ENCODE measurements at regions not wholly inside any gene's neighbourhood (a gene's known extent, or its start where the extent isn't known, plus 50 kb on each side); places are given as distances from the start of the nearest gene placed in this dataset.

DNA sequence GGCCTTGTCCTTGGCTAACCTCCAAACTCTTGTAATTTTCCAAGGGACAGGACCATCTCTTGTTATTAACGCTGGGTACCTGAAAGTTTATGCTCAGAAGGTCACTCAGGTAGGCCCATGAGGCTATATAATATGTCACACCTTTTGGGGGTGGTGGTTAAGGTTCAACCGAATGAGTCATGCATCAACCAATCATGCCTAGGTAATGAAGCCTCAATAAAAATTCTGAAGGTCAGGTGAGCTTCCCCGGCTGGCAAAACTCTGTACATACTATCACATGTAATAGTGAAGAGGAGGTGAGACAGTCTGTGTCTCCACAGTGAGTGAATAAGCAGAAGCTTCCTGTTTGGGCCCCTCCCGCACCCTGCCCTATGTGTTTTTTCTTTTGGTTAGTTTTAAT, 424.9 kb downstream of the PCDH17 start:
- no peak for DNase-seq

- DNase-seq = no peak
Observed at GRCh38 chr13:58059624-58060023, 428.1 kb downstream of the PCDH17 start.

DNA sequence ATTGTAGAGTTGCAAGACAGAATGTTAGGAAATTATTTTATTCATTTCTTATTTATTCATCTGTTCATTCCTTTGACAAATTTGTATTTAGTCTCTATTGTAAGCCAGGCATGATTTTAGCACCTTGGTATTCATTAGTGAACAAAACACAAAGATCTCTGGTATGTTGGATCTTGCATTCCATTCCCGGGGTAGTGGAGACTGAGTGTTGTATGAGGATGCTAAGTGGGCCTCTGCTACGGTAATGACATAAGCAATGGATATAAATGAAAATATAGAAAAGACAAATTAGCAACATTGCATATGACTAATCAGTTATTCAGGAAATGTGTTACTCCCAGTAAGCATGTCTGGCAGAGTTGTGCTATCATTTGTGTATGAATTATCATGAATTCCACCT, 449.3 kb downstream of the PCDH17 start:
- DNase-seq = no peak

GRCh38 chr13:58081301-58081820, 449.8 kb downstream of the PCDH17 start:
- DNase-seq = no peak

GRCh38 chr13:58083064-58083463, 451.5 kb downstream of the PCDH17 start:
- DNase-seq = no peak

DNA sequence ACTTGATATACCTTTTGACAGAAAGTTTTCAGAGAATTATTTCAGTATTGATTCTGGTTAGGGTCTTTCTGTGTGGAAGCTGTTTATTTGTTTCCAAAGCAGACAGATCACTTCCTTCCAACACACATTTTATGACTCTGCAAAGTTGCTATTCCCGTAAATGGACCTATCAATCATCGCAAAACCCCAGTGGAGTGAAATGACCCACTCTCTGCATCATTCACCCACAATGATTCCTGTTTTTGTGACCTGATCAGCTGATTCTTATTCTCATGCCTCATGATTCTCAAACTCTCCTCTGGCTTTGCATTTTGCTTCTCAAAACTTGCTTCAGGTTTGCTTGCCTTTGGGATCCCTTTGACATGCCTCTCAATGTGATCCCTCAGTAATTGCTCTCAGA, 453.7 kb downstream of the PCDH17 start:
- DNase-seq = peak; percentile 36

DNA sequence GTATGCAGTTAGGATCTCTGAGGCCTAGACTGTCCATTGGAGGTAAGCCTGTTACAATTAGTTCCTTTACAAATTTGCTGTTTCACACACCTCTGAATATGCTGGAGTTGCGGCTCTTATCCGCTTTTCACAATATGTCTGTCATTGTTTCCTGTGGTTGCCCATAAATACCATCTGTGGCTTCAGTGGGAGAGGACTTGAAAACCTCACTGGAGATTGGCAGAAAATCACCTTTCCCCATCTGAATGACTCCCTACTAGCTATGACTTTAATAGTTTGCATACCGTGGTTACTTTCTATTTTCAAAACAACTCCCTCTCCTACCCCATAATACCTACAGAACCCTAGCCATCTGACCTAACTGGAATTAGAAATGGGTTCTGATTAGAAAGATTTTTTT, 454.3 kb downstream of the PCDH17 start:
- peak; percentile 83 for DNase-seq

DNA sequence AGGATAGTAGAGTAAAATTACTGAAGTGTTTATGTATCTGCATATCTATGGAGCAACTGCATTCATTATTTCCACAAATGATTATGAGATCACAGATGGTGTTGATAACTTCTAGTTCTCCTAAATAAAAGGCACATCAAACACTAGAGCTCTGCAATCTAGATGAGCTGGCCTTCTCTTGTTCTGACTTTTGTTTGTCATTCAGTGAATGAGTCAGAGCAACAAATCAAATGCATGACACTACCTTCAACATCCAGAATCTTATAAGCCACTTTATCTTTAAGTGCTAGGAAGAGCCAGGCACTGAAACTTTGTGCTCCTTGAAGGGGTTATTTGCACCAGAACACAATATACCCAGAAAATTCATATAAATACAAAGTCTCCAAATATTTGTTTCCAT, 456.0 kb downstream of the PCDH17 start:
- DNase-seq = peak; percentile 5

DNA sequence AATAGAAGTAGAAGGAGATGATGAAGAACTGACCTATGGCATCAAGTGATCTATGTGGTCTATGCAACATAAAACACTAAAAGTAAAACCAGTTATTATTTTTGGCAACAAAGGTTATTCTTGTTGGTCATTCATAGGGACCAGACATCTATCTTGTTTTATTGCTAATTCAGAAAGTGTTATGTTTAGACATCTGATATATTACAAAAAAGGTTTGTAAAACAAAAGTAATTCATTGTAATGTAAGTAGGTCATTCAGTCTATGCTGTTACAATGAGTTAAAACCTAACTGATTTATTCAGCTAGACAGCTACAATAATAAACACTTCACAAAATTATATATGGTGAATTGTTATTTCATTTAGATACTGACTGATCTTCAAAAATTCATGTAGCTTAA, 461.9 kb downstream of the PCDH17 start:
- DNase-seq = no peak

DNA sequence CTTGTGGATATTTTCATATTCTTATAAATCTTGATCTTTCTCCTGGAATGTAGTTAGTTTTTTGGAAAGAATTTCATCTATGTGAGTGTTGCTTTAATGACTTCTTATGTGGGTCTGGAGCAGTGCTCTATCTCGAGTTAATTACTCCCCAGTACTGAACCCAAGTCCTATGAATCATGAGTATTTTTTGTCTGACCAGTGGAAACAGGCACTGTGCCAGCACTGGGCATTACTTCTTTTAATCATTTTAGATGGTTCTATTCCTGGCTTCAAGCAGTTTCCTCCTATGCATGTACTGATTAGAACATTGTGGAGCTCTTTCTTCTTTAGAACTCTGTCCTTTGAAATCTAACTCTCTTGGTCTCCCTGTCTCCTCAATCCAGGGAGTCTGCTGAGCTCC, 466.3 kb downstream of the PCDH17 start:
- no peak for DNase-seq

- DNase-seq = no peak
Observed at GRCh38 chr13:58119351-58119750, 487.8 kb downstream of the PCDH17 start.

GRCh38 chr13:58119804-58120203, 488.3 kb downstream of the PCDH17 start:
- no peak for DNase-seq

DNA sequence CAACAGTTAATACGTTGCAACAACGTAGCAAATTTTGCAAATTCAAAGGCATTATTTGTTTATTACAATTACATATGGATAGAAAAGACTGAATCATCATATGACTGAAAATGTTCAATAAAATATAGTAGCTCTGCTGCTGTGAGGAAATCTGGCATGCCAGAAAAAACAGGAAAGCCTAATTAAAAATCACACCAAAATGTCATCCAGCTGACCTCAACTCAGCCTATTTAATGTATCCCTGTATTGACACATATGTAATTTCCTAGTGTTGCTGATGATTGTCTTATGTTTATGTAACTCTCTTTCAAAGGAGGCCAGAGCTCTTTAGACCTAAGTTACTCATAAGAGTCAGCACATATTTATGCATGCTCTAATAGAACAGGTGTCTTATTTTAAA, 495.0 kb downstream of the PCDH17 start:
- DNase-seq = no peak

- DNase-seq = no peak
Observed at GRCh38 chr13:58134012-58134411, 502.5 kb downstream of the PCDH17 start.

GRCh38 chr13:58134525-58134924, 503.0 kb downstream of the PCDH17 start:
- no peak for DNase-seq

DNA sequence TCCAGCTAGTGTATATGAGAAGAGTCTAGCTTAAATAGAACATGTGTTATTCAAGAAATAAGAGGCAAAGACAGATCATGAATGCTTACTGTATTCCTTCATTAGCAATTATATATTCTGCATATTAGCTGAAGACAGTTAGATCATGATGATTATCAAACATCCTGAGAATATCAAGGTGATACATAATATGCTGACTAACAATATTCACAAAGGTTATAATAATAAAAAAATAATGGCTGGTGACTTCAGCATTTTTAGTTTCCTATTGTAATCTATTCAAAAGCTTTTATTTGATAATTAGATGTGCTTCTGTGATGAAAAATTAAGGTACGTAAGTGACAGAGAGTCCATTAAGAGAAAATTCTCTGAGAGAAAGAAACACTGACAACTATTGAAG, 511.4 kb downstream of the PCDH17 start:
- DNase-seq = no peak

GRCh38 chr13:58144616-58145015, 513.1 kb downstream of the PCDH17 start:
- DNase-seq = no peak

DNA sequence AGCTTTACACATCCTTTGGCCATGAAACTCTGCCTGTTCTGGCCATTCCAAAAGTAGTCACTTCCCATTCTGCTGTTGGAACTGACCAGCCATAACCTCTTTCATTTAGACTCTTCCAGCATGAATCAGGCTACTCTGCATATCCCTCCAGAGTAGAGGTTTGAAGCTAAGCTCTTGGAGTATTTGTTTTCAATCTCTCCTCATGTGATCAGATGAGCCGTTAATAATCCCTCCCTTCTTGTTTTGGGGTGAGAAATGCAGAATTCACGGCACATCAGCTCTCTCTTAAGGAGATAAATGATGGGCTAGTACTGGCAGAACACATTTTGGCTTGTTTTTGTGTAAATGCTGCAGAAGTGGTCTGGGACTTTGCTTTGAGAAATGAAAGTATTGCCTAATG, 519.9 kb downstream of the PCDH17 start:
- DNase-seq = no peak

- DNase-seq = no peak
Observed at GRCh38 chr13:58160980-58161379, 529.4 kb downstream of the PCDH17 start.

GRCh38 chr13:58165617-58166016, 534.1 kb downstream of the PCDH17 start:
- no peak for DNase-seq

- no peak for DNase-seq
Observed at GRCh38 chr13:58181111-58181510, 549.6 kb downstream of the PCDH17 start.

- DNase-seq = no peak
Observed at GRCh38 chr13:58187881-58188280, 556.3 kb downstream of the PCDH17 start.

DNA sequence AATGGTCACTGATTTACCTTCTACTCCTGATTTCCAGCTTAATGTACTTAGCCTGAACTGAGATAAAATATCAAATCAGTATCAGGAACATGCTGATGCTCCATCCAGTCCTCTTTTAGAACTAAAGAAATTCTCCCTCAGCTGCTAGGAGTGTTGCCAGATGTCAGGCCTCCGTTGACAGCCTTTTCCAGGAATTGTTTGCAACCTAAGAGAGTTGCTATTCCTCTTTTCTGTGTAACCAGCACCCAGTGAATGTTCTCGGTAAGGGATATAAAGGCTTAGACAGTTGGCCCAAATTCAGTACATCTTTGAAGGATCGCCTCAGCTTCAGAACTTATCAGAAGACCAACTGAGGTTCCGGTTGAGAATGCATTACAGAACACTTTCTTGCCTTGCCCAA, 559.0 kb downstream of the PCDH17 start:
- no peak for DNase-seq

GRCh38 chr13:58191754-58192153, 560.2 kb downstream of the PCDH17 start:
- DNase-seq = no peak

- DNase-seq = no peak
Observed at GRCh38 chr13:58202099-58202498, 570.6 kb downstream of the PCDH17 start.

DNA sequence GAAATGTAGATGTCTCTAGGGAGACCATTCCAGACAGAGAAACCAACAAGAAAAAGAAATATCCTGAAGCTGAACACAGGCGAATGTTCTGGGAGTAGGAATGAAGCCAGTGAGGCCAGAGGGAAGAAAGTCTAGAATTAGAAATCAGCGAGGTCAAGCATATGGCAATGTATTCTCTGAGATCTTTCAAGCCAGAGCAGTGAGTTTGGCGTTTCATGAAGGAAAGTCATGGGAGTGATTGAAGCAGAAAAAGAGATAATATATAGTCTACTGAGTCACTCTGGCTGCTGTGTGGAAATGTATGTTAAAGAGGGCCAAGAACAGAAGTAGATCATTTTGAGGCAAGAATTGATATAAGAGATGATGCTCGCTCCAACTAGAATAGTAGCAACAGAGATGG, 576.0 kb downstream of the PCDH17 start:
- no peak for DNase-seq

All from OCI-M1 (cell line).